Suprapubic skin (tissue), 4 donors: ENCODE measurements at regions not wholly inside any gene's neighbourhood (a gene's known extent, or its start where the extent isn't known, plus 50 kb on each side); places are given as distances from the start of the nearest gene placed in this dataset.

Experiments used
- DNase-seq, 2 donors: peaks; one replicate each; pipeline ENCODE4 v3.0.0-alpha.2; 2019; ENCODE audit warnings: low spot score in 2 of 2
- H3K27ac ChIP-seq: fragments of 200-600 bp; sonication (generic); one replicate; pipeline ENCODE4 v1.5.1; 2019
- H3K27me3 ChIP-seq: fragments of 200-600 bp; sonication (generic); one replicate; pipeline ENCODE4 v1.5.1; 2019
- H3K36me3 ChIP-seq: fragments of 200-600 bp; sonication (generic); one replicate; pipeline ENCODE4 v1.5.1; 2019
- H3K4me1 ChIP-seq: fragments of 200-600 bp; sonication (generic); one replicate; pipeline ENCODE4 v1.5.1; 2019
- H3K4me3 ChIP-seq: fragments of 200-600 bp; sonication (generic); one replicate; pipeline ENCODE4 v1.5.1; 2019; ENCODE audit warnings: mild to moderate bottlenecking
- H3K9me3 ChIP-seq: fragments of 200-600 bp; sonication (generic); one replicate; pipeline ENCODE4 v1.5.1; 2019
- EP300 ChIP-seq: sonication (generic); formaldehyde crosslinking; IDR thresholded peaks from one replicate; pipeline ENCODE4 v1.6.1; 2017; ENCODE audit warnings: antibody characterized with exemption
- POLR2A ChIP-seq, 2 donors: fragments of 450-650 bp; IDR thresholded peaks; one replicate each; pipeline ENCODE4 v1.6.1; 2017; ENCODE audit warnings: antibody characterized with exemption in 2 of 2, mild to moderate bottlenecking in 2 of 2, moderate library complexity in 2 of 2
- POLR2AphosphoS5 ChIP-seq, 3 donors: sonication (generic); formaldehyde crosslinking; IDR thresholded peaks; one replicate each; pipeline ENCODE4 v1.6.1; 2017; ENCODE audit warnings: antibody characterized with exemption in 3 of 3
- WGBS: methylation state at CpG from one replicate; pipeline ENCODE4 v1.1.5; 2018; 5-methylcytosine and 5-hydroxymethylcytosine counted together
- TF ChIP-seq, protein P1 (sequence below), 2 donors: fragments of 200-600 bp in 1 of 2; fragments of 450-650 bp in 1 of 2; sonication (generic) in 1 of 2; IDR thresholded peaks; one replicate each; pipeline ENCODE4 v1.5.1; 2016 to 2019; ENCODE audit warnings: antibody characterized with exemption in 2 of 2, mild to moderate bottlenecking in 1 of 2, moderate library complexity in 1 of 2

DNA sequence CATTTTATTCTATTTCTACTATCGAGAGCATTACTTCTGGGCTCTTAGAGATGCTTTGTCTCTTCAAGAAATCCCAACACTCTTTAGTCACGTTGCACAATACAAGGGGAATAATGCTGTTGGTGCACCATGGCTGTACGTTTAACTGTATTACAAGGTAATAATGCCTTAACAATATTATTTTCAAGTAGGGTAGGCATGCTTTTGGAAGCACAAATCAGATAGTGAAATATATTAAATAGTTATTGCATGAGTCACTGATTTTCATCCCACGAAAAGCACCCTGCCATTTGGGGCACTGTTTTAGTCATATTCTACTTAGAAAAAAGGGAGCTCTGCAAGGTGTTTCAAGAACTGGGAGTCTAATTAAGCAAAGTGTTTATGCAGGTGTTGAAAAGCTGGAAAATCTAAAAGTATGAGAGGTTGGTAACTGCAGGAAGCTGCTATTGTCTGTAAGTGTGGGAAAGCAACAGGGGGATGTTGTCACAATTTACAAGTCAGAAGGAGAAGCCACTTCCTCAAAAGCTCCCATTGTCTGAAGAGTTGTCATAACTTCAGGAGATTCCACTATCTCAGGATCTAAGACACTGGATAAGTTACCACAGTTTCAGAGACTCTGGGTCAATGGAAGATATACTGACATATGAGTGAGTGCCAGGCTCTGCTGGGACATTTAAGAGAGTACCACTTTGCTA, 218.2 kb downstream of the JRKL start:
- Histone ChIP-seq H3K36me3 (no peaks in the 10 kb centered on the region), H3K4me1 (no peaks in the 10 kb centered on the region), H3K27ac (no peak overlapping the region), H3K27me3 (no peaks in the 10 kb centered on the region), H3K4me3 (no peak overlapping the region), H3K9me3 (no peaks in the 10 kb centered on the region)
- TF ChIP-seq POLR2AphosphoS5 (IDR thresholded peaks at IDR 0.05) (no peak), EP300 (no peak), POLR2A (IDR thresholded peaks at IDR 0.05) (no peak)
- TF ChIP-seq, protein P1, sequence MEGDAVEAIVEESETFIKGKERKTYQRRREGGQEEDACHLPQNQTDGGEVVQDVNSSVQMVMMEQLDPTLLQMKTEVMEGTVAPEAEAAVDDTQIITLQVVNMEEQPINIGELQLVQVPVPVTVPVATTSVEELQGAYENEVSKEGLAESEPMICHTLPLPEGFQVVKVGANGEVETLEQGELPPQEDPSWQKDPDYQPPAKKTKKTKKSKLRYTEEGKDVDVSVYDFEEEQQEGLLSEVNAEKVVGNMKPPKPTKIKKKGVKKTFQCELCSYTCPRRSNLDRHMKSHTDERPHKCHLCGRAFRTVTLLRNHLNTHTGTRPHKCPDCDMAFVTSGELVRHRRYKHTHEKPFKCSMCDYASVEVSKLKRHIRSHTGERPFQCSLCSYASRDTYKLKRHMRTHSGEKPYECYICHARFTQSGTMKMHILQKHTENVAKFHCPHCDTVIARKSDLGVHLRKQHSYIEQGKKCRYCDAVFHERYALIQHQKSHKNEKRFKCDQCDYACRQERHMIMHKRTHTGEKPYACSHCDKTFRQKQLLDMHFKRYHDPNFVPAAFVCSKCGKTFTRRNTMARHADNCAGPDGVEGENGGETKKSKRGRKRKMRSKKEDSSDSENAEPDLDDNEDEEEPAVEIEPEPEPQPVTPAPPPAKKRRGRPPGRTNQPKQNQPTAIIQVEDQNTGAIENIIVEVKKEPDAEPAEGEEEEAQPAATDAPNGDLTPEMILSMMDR (IDR thresholded peaks at IDR 0.05), result no peak
- 60% methylated on average over 4 of the region's 4 CpGs for WGBS
- DNase-seq, result no peak

DNA sequence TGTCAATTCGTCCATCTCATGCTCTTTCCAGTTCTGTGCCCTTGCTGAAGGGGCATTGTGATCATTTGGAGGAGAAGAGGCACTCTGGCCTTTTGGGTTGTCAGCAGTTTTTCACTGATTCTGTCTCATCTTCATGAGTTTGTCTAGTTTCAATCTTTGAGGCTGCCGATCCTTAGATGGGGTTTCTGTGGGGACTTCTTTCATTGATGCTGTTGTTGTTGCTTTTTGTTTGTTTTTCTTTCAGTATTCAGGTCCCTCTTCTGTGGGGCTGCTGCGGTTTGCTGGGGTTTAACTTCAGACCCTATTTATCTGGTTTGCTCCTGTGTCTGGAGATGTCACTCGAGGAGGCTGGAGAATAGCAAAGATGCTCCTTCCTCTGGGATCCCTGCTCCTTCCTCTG, 224.3 kb downstream of the JRKL start:
- no peak overlapping the region for H3K4me3 ChIP-seq
- H3K9me3 ChIP-seq, result no peaks in the 10 kb centered on the region
- TF ChIP-seq POLR2AphosphoS5 (IDR thresholded peaks at IDR 0.05) (no peak), EP300 (no peak), POLR2A (IDR thresholded peaks at IDR 0.05) (no peak)
- TF ChIP-seq, protein P1 (IDR thresholded peaks at IDR 0.05), result no peak
- no peaks in the 10 kb centered on the region for H3K36me3 ChIP-seq
- DNase-seq, result no peak
- H3K27me3 ChIP-seq, result no peaks in the 10 kb centered on the region
- no peak overlapping the region for H3K27ac ChIP-seq
- 85% methylated on average over 4 of the region's 4 CpGs for WGBS
- H3K4me1 ChIP-seq, result no peaks in the 10 kb centered on the region

DNA sequence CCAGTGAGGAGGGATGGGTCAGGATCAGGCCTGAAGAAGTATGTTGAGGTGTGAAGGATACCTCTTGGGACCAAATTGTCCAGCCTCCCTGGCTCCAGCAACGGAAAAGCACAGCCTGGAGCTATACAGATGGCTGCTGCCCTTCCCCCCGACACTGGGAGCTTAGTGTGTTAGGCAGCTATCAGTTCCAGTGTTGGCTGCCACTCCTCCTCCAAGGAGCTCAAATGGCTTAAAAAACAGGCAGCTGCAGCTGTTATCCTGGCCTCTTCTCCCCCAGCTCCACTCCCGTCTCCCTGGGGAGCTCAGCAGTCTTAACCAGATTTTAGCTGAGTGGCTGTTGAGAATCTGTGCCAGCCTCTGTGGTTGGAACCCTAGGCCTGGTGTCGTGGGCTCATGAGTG, 225.0 kb downstream of the JRKL start:
- Histone ChIP-seq H3K4me3 (no peak overlapping the region), H3K27me3 (no peaks in the 10 kb centered on the region), H3K4me1 (no peaks in the 10 kb centered on the region), H3K27ac (no peak overlapping the region), H3K9me3 (no peaks in the 10 kb centered on the region), H3K36me3 (no peaks in the 10 kb centered on the region)
- WGBS, result 0% methylated on average over 1 of the region's 4 CpGs
- TF ChIP-seq, protein P1 (IDR thresholded peaks at IDR 0.05), result no peak
- TF ChIP-seq EP300 (no peak), POLR2AphosphoS5 (IDR thresholded peaks at IDR 0.05) (no peak), POLR2A (IDR thresholded peaks at IDR 0.05) (no peak)
- DNase-seq, result no peak

DNA sequence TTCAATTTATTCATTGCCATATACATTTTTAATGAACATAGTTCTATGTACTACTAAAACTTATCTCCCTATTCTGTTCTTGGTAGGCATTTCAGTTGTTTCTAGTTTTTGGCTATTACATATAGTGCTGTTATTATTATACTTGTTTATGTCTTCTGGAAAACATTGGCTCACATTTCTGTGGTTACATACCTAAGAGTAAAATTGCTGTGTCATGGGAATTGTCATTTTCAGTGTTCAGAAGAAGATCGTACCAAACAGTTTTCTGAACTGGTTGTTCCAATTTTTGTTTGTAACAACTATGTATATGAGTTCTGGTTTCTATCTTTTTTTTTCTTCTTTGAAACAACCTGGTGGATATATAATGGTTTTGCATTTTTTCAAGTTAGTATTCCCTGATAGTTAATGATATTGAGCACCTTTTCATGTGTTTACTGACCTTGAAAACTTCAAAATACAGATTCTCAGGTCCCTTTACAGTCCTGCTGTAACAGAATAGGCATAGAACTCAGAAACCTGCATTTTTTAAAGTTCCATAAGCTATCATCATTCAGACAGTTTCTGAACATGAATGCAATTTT, 230.7 kb downstream of the JRKL start:
- no peaks in the 10 kb centered on the region for H3K9me3 ChIP-seq
- H3K36me3 ChIP-seq, result no peaks in the 10 kb centered on the region
- H3K27me3 ChIP-seq, result no peaks in the 10 kb centered on the region
- DNase-seq, result no peak
- H3K27ac ChIP-seq, result no peak overlapping the region
- H3K4me1 ChIP-seq, result no peaks in the 10 kb centered on the region
- H3K4me3 ChIP-seq, result no peak overlapping the region
- WGBS, result 40% methylated on average over 1 of the region's 1 CpG
- TF ChIP-seq POLR2AphosphoS5 (IDR thresholded peaks at IDR 0.05) (no peak), EP300 (no peak), POLR2A (IDR thresholded peaks at IDR 0.05) (no peak)
- TF ChIP-seq, protein P1 (IDR thresholded peaks at IDR 0.05), result no peak

DNA sequence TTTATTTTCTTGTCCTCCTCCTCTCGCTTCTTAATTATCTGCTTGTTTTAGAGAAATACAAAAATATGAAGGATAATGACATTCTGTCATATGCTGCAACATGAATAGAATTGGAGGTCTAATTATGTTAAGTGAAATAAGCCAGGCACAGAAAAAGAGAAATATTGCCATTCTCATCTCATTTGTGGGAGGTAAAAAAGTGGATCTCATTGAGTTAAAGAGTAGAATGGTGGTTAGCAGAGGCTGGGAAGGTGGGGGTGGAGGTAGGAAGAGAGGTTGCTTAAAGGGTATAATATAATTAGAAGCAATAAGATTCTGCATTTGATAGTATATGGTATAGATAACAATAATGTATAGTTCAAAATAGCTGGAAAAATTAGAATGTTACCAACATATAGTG, 231.3 kb downstream of the JRKL start:
- no peak for TF ChIP-seq POLR2A (IDR thresholded peaks at IDR 0.05)
- TF ChIP-seq, protein P1 (IDR thresholded peaks at IDR 0.05), result no peak
- TF ChIP-seq EP300, result no peak
- TF ChIP-seq POLR2AphosphoS5 (IDR thresholded peaks at IDR 0.05), result no peak
- DNase-seq, result no peak
- Histone ChIP-seq H3K27me3 (no peaks in the 10 kb centered on the region), H3K27ac (no peak overlapping the region), H3K9me3 (peaks cover 3% of the 10 kb centered on the region), H3K4me3 (no peak overlapping the region), H3K36me3 (no peaks in the 10 kb centered on the region), H3K4me1 (no peaks in the 10 kb centered on the region)
- 81% methylated on average over 1 of the region's 1 CpG for WGBS
